Neural cell (in vitro differentiated cells): ENCODE measurements at regions not wholly inside any gene's neighbourhood (a gene's known extent, or its start where the extent isn't known, plus 50 kb on each side); places are given as distances from the start of the nearest gene placed in this dataset.

Source experiments
- H2AFZ ChIP-seq: fragments of 200-600, 300-800 bp; sonication (generic), shearing (Covaris generic); 2 replicates; pipeline ENCODE4 v1.6.0; 2014; ENCODE audit warnings: low read depth, mild to moderate bottlenecking, antibody characterized with exemption, low read length, moderate library complexity
- H3F3A ChIP-seq: fragments of 200-600 bp; shearing (Covaris generic); 2 replicates; pipeline ENCODE4 v1.6.1; 2016; ENCODE audit warnings: mild to moderate bottlenecking, moderate library complexity, mixed read lengths, antibody characterized with exemption, low read length; ENCODE audit not compliant: insufficient read depth, poor library complexity, severe bottlenecking
- H3K27ac ChIP-seq: fragments of 200-600, 300-800 bp; sonication (generic), shearing (Covaris generic); 2 replicates; pipeline ENCODE4 v1.5.1; 2014; ENCODE audit warnings: mild to moderate bottlenecking, low read length, moderate library complexity
- H3K27me3 ChIP-seq: fragments of 300-800, 200-600 bp; sonication (generic), shearing (Covaris generic); 2 replicates; pipeline ENCODE4 v1.6.0; 2014; ENCODE audit warnings: mild to moderate bottlenecking, low read depth, low read length, moderate library complexity; ENCODE audit not compliant: insufficient read depth
- H3K36me3 ChIP-seq: fragments of 300-800, 200-600 bp; sonication (generic), shearing (Covaris generic); 2 replicates; pipeline ENCODE4 v1.5.1; 2014; ENCODE audit warnings: mild to moderate bottlenecking, antibody characterized with exemption, low read length, moderate library complexity; ENCODE audit not compliant: insufficient read depth
- H3K4me2 ChIP-seq: fragments of 300-800, 200-600 bp; sonication (generic), shearing (Covaris generic); 2 replicates; pipeline ENCODE4 v1.6.0; 2014; ENCODE audit warnings: mild to moderate bottlenecking, low read length
- H3K4me3 ChIP-seq: fragments of 300-800, 200-600 bp; sonication (generic), shearing (Covaris generic); 2 replicates; pipeline ENCODE4 v1.5.1; 2014; ENCODE audit warnings: mild to moderate bottlenecking, low read length, moderate library complexity
- H3K79me2 ChIP-seq: fragments of 200-600 bp; shearing (Covaris generic); replicated peaks from 2 replicates; pipeline ENCODE4 v1.6.0; 2014; ENCODE audit warnings: mild to moderate bottlenecking, low read length, moderate library complexity; ENCODE audit not compliant: insufficient read depth
- H3K9ac ChIP-seq: fragments of 300-800, 200-600 bp; sonication (generic), shearing (Covaris generic); 2 replicates; pipeline ENCODE4 v1.6.1; 2016; ENCODE audit warnings: mild to moderate bottlenecking, low read length, mixed read lengths
- H3K9me2 ChIP-seq: fragments of 200-600 bp; shearing (Covaris generic); 2 replicates; pipeline ENCODE4 v1.6.1; 2016; ENCODE audit warnings: mild to moderate bottlenecking, low read length, mixed read lengths; ENCODE audit not compliant: insufficient read depth
- H3K9me3 ChIP-seq: fragments of 200-600, 300-800 bp; sonication (generic), shearing (Covaris generic); 2 replicates; pipeline ENCODE4 v1.6.1; 2016; ENCODE audit warnings: mild to moderate bottlenecking, mixed run types, low read length, moderate library complexity, mixed read lengths
- H4K20me1 ChIP-seq: fragments of 200-600 bp; shearing (Covaris generic); 2 replicates; pipeline ENCODE4 v1.6.1; 2016; ENCODE audit warnings: mild to moderate bottlenecking, mixed run types; ENCODE audit not compliant: insufficient read depth
- EP300 ChIP-seq: fragments of 450-650 bp; conservative IDR thresholded peaks from 2 replicates; pipeline ENCODE4 v1.6.1; 2014; ENCODE audit warnings: antibody characterized with exemption, mild to moderate bottlenecking, moderate library complexity; ENCODE audit not compliant: poor library complexity, severe bottlenecking
- EZH2 ChIP-seq: fragments of 200-600, 300-800 bp; shearing (Covaris generic), sonication (generic); IDR thresholded peaks from 2 replicates; pipeline ENCODE4 v1.6.1; 2014; ENCODE audit warnings: antibody characterized with exemption, low read length, borderline replicate concordance, mild to moderate bottlenecking; ENCODE audit not compliant: insufficient read depth, poor library complexity, severe bottlenecking
- MXI1 ChIP-seq: fragments of 450-650 bp; conservative IDR thresholded peaks from 2 replicates; pipeline ENCODE4 v1.6.1; 2014; ENCODE audit warnings: antibody characterized with exemption, mild to moderate bottlenecking; ENCODE audit not compliant: poor library complexity, severe bottlenecking
- POLR2AphosphoS5 ChIP-seq: IDR thresholded peaks from 2 replicates; pipeline ENCODE4 v1.6.1; 2012
- RAD21 ChIP-seq: fragments of 450-650 bp; conservative IDR thresholded peaks from 2 replicates; pipeline ENCODE4 v1.6.1; 2014; ENCODE audit warnings: antibody characterized with exemption, mild to moderate bottlenecking, moderate library complexity
- REST ChIP-seq: IDR thresholded peaks from 2 replicates; pipeline ENCODE4 v1.6.1; 2012; ENCODE audit warnings: borderline replicate concordance
- SMC3 ChIP-seq: fragments of 450-650 bp; conservative IDR thresholded peaks from 2 replicates; pipeline ENCODE4 v1.6.1; 2014; ENCODE audit warnings: antibody characterized with exemption, mild to moderate bottlenecking, moderate library complexity; ENCODE audit not compliant: poor library complexity
- TAF1 ChIP-seq: IDR thresholded peaks from 2 replicates; pipeline ENCODE4 v1.6.1; 2012; ENCODE audit warnings: low read depth
- TF ChIP-seq, protein P1 (sequence below): fragments of 450-650 bp; IDR thresholded peaks from 2 replicates; pipeline ENCODE4 v1.5.1; 2014; ENCODE audit warnings: antibody characterized with exemption, mild to moderate bottlenecking, moderate library complexity; ENCODE audit not compliant: poor library complexity, severe bottlenecking

GRCh38 chr2:23235736-23236135 is 149.2 kb upstream of the KLHL29 start:
- Histone ChIP-seq H3K9me2 (no peaks in the 10 kb centered on the region), H3K4me3 (no peak overlapping the region), H3K36me3 (no peaks in the 10 kb centered on the region), H3K27ac (no peak overlapping the region), H3F3A (no peaks in the 10 kb centered on the region), H3K9me3 (no peaks in the 10 kb centered on the region), H3K9ac (no peak overlapping the region), H3K79me2 (no peaks in the 10 kb centered on the region), H2AFZ (no peak overlapping the region), H3K4me2 (no peak overlapping the region), H3K27me3 (no peaks in the 10 kb centered on the region), H4K20me1 (no peaks in the 10 kb centered on the region)
- TF ChIP-seq, protein P1, sequence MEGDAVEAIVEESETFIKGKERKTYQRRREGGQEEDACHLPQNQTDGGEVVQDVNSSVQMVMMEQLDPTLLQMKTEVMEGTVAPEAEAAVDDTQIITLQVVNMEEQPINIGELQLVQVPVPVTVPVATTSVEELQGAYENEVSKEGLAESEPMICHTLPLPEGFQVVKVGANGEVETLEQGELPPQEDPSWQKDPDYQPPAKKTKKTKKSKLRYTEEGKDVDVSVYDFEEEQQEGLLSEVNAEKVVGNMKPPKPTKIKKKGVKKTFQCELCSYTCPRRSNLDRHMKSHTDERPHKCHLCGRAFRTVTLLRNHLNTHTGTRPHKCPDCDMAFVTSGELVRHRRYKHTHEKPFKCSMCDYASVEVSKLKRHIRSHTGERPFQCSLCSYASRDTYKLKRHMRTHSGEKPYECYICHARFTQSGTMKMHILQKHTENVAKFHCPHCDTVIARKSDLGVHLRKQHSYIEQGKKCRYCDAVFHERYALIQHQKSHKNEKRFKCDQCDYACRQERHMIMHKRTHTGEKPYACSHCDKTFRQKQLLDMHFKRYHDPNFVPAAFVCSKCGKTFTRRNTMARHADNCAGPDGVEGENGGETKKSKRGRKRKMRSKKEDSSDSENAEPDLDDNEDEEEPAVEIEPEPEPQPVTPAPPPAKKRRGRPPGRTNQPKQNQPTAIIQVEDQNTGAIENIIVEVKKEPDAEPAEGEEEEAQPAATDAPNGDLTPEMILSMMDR: no peak
- TF ChIP-seq REST: no peak
- no peak for TF ChIP-seq TAF1
- TF ChIP-seq RAD21: no peak
- no peak for TF ChIP-seq MXI1

DNA sequence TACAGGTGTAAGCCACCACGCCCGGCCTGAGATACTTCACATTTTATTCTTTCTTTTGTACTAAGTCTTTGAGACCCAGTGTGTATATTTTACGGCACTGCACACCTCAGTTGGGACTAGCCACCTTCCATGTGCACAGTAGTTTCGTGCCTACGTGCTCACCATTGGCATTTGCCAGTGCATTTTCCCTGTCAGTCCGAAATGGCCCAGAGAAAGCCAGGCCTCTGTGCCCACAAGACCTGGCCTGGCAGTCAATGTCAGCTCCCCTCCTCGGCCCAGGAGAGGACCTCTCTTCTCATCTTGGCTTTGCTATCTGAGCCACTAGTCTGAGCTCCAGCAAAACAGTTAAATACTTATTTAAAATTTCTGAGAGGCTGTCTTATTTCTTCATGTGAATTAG is 147.8 kb upstream of the KLHL29 start:
- Histone ChIP-seq H3K27ac (no peak overlapping the region), H3K4me3 (no peak overlapping the region), H3K27me3 (no peaks in the 10 kb centered on the region), H3K79me2 (no peaks in the 10 kb centered on the region), H4K20me1 (no peaks in the 10 kb centered on the region), H2AFZ (no peak overlapping the region), H3K9ac (no peak overlapping the region), H3K9me3 (no peaks in the 10 kb centered on the region), H3F3A (no peaks in the 10 kb centered on the region), H3K4me2 (no peak overlapping the region), H3K9me2 (no peaks in the 10 kb centered on the region), H3K36me3 (no peaks in the 10 kb centered on the region)
- no peak for TF ChIP-seq EP300
- no peak for TF ChIP-seq POLR2AphosphoS5

DNA sequence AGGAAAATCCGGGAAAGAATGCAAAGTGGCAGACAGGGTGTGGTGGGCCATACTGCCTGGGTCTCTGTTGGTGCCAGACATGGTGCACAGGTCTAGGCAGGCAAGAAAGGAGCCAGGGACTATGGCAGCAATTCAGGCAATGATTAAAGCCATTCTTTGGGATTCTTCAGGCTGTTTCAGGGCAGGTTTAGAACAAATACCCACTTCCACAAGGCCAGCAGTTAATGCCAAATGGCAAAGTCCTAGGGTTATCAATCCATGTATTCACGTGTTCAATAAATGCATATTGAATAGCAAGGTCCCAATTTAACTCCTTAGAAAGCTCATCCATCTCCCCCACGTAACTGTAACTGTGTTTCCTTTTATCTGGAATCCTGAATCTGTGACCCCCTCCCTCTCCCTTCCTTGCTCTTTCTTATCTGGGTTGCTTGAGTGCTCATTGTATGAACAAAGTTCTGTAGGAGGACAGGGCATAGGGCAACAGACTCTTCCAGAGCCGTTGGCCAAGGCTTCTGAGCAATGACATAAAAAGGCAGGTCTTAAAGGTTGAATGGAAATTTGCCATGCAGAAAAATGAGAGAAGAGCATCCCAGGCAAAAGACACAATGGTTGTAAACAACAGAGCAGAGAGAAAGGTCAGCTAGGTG is 146.8 kb upstream of the KLHL29 start:
- H3K36me3 ChIP-seq: no peaks in the 10 kb centered on the region
- H3K4me2 ChIP-seq: no peak overlapping the region
- H3K9ac ChIP-seq: no peak overlapping the region
- no peaks in the 10 kb centered on the region for H3K9me3 ChIP-seq
- H3F3A ChIP-seq: no peaks in the 10 kb centered on the region
- no peak overlapping the region for H2AFZ ChIP-seq
- no peak overlapping the region for H3K27ac ChIP-seq
- H3K9me2 ChIP-seq: no peaks in the 10 kb centered on the region
- H3K27me3 ChIP-seq: no peaks in the 10 kb centered on the region
- no peaks in the 10 kb centered on the region for H4K20me1 ChIP-seq
- TF ChIP-seq EZH2: no peak
- no peak for TF ChIP-seq POLR2AphosphoS5
- no peak for TF ChIP-seq EP300
- TF ChIP-seq TAF1: no peak
- no peak for TF ChIP-seq MXI1
- TF ChIP-seq REST: no peak
- no peak for TF ChIP-seq SMC3
- TF ChIP-seq, protein P1: no peak
- no peak for TF ChIP-seq RAD21
- no peaks in the 10 kb centered on the region for H3K79me2 ChIP-seq
- H3K4me3 ChIP-seq: no peak overlapping the region
